K562 (cell line): ENCODE measurements at regions not wholly inside any gene's neighbourhood (a gene's known extent, or its start where the extent isn't known, plus 50 kb on each side); places are given as distances from the start of the nearest gene placed in this dataset.

ENCODE experiments used
- CBX3 ChIP-seq, 2 experiments: IDR thresholded peaks; 1 replicate in 1 of 2; 2 replicates in 1 of 2; pipeline ENCODE4 v1.6.1; 2012; ENCODE audit warnings: inconsistent platforms in 2 of 2, low read length in 2 of 2, borderline replicate concordance in 1 of 2, control low read depth in 1 of 2
- CEBPZ ChIP-seq: fragments of 150-350 bp; IDR thresholded peaks from 2 replicates; pipeline ENCODE4 v1.6.1; 2014; ENCODE audit warnings: low read depth, mild to moderate bottlenecking, low read length, borderline replicate concordance
- CHD7 ChIP-seq: fragments of 200-600 bp; sonication (generic); IDR thresholded peaks from one replicate; pipeline ENCODE4 v1.6.1; 2012; ENCODE audit warnings: mild to moderate bottlenecking, low read depth, low read length, inconsistent platforms
- CREB3 ChIP-seq: fragments of 450-650 bp; conservative IDR thresholded peaks from 2 replicates; pipeline ENCODE4 v1.6.1; 2016; ENCODE audit warnings: missing genetic modification characterization, low read depth, mild to moderate bottlenecking, missing compliant biosample characterization, moderate library complexity
- NRF1 ChIP-seq, 2 experiments: fragments of 450-650 bp; IDR thresholded peaks in 1 of 2; conservative IDR thresholded peaks in 1 of 2; 2 replicates each; pipeline ENCODE4 v1.6.1; 2014; ENCODE audit warnings: mild to moderate bottlenecking in 2 of 2
- SREBF2 ChIP-seq: sonication (generic); formaldehyde crosslinking; IDR thresholded peaks from 2 replicates; pipeline ENCODE4 v1.4.0; 2020; ENCODE audit warnings: mild to moderate bottlenecking, missing genetic modification reagents
- ZBTB9 ChIP-seq: fragments of 450-650 bp; formaldehyde crosslinking; IDR thresholded peaks from 2 replicates; pipeline ENCODE4 v1.4.0; 2020; ENCODE audit warnings: mild to moderate bottlenecking, moderate library complexity
- ZC3H11A ChIP-seq: IDR thresholded peaks from 2 replicates; pipeline ENCODE4 v1.6.1; 2012; ENCODE audit warnings: low read depth, low read length, improper control_type of control experiment
- ZNF121 ChIP-seq: sonication (generic); formaldehyde crosslinking; conservative IDR thresholded peaks from 2 replicates; pipeline ENCODE4 v1.8.0; 2022; ENCODE audit warnings: missing genetic modification reagents
- ZNF134 ChIP-seq: fragments of 250-450 bp; sonication (Bioruptor Pico); conservative IDR thresholded peaks from 2 replicates; pipeline ENCODE4 v1.4.0; 2020
- ZNF551 ChIP-seq: fragments of 250-450 bp; sonication (Bioruptor Pico); IDR thresholded peaks from 2 replicates; pipeline ENCODE4 v1.5.0; 2021; ENCODE audit warnings: mild to moderate bottlenecking, moderate library complexity
- ZNF77 ChIP-seq: fragments of 250-450 bp; sonication (Bioruptor Pico); IDR thresholded peaks from 2 replicates; pipeline ENCODE4 v1.5.0; 2020

GRCh38 chr5:57979671-57980070 is 480.2 kb downstream of the PLK2 start (continued):
- TF ChIP-seq CHD7 (no peak), NRF1 (conservative IDR thresholded peaks at IDR 0.05 in 1 of 2, IDR thresholded peaks at IDR 0.05 in 1 of 2) (no peak), CREB3 (tag) (no peak), ZNF121 (CRISPR knock-in tag) (no peak), ZNF134 (no peak), ZC3H11A (no peak), CBX3 (IDR thresholded peaks at IDR 0.05; ENCODE audit: borderline replicate concordance in 1 of 2, low read length in 2 of 2) (no peak), ZBTB9 (no peak), SREBF2 (no peak), ZNF551 (CRISPR knock-in tag) (no peak), ZNF77 (CRISPR knock-in tag) (no peak), CEBPZ (no peak)
